Gastrocnemius medialis (tissue), 4 donors: ENCODE measurements at regions not wholly inside any gene's neighbourhood (a gene's known extent, or its start where the extent isn't known, plus 50 kb on each side); places are given as distances from the start of the nearest gene placed in this dataset.

Experiments used
- CTCF ChIP-seq, 5 experiments: fragments of 450-650 bp in 3 of 5; fragments of 200-600 bp in 2 of 5; sonication (generic) in 2 of 5; IDR thresholded peaks in 4 of 5; conservative IDR thresholded peaks in 1 of 5; 1 replicate in 4 of 5; 2 replicates in 1 of 5; pipeline ENCODE4 v1.5.1; 2016 to 2019; ENCODE audit warnings: antibody characterized with exemption in 5 of 5, mild to moderate bottlenecking in 3 of 5, moderate library complexity in 3 of 5
- POLR2A ChIP-seq, 2 donors: fragments of 450-650 bp; IDR thresholded peaks; one replicate each; pipeline ENCODE4 v1.6.1; 2017; ENCODE audit warnings: antibody characterized with exemption in 2 of 2, mild to moderate bottlenecking in 2 of 2, moderate library complexity in 2 of 2

GRCh38 chr16:54689072-54689865, 241.4 kb upstream of the IRX5 start:
- TF ChIP-seq CTCF (IDR thresholded peaks at IDR 0.05 in 4 of 5, conservative IDR thresholded peaks at IDR 0.05 in 1 of 5) (no peak), POLR2A (IDR thresholded peaks at IDR 0.05) (no peak)
